ENCODE measurements at regions not wholly inside any gene's neighbourhood (a gene's known extent, or its start where the extent isn't known, plus 50 kb on each side); places are given as distances from the start of the nearest gene placed in this dataset.

DNA sequence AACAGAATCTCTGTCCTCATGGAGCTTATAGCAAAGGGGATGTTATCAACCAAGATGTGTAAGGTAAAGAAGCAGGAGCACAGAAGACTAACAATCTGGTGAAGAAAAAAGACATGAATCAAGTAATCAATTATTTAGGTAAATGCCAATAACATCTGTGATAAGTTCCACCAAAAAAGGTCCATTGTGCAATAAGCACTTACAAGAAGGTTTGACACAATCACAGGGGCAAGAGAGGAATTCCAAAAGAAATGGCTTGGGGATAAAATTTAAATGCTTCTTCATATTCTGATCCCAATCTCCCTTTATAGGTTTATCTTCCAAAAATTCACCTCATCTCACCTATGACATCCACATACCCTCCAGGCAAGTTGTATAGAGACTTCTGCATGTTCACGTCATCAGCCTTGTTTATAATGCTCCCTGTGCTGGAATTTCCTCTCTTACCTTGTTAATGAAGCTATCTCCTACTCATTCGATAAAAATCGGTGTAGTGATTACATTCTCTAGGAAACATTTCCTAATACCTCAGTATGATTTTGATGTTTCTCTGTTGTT is 53.6 kb upstream of the DPT start:
- TF ChIP-seq POLR2A (IDR thresholded peaks at IDR 0.05) = no peak
- TF ChIP-seq, protein P1, sequence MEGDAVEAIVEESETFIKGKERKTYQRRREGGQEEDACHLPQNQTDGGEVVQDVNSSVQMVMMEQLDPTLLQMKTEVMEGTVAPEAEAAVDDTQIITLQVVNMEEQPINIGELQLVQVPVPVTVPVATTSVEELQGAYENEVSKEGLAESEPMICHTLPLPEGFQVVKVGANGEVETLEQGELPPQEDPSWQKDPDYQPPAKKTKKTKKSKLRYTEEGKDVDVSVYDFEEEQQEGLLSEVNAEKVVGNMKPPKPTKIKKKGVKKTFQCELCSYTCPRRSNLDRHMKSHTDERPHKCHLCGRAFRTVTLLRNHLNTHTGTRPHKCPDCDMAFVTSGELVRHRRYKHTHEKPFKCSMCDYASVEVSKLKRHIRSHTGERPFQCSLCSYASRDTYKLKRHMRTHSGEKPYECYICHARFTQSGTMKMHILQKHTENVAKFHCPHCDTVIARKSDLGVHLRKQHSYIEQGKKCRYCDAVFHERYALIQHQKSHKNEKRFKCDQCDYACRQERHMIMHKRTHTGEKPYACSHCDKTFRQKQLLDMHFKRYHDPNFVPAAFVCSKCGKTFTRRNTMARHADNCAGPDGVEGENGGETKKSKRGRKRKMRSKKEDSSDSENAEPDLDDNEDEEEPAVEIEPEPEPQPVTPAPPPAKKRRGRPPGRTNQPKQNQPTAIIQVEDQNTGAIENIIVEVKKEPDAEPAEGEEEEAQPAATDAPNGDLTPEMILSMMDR (IDR thresholded peaks at IDR 0.05) = no peak
